ENCODE measurements at regions not wholly inside any gene's neighbourhood (a gene's known extent, or its start where the extent isn't known, plus 50 kb on each side); places are given as distances from the start of the nearest gene placed in this dataset.
"Not testable (repeated sequence)": the region's sequence is repeated elsewhere in the genome, so short reads cannot be mapped to it uniquely, and the experiment has no call there.

DNA sequence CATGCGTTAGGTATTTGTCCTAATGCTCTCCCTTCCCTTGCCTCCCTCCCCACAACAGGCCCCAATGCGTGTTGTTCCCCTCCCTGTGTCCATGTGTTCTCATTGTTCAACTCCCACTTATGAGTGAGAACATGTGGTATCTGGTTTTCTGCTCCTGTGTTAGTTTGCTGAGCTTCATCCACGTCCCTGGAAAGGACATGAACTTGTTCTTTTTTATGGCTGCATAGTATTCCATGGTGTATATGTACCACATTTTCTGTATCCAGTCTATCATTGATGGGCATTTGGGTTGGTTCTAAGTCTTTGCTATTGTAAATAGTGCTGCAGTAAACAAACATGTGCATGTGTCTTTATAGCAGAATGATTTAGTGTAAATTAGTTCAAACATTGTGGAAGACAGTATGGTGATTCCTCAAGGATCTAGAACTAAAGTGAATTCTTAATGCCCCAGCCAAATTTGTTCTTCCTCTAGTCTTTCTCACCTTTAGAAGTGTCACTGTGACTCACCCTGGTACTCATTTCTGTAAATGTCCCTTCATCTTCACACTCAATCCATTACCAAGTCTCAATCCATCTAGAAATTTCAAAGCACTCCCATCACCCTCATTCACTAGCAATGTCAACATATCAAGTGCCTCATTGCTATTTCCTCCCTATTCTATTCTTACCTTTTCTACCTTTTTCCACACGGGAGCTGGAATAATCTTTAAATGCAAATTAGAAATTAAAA is 123.9 kb downstream of the MREG start:
- not testable (repeated sequence) for FAIRE-seq

- no peak for FAIRE-seq
These were observed 124.7 kb downstream of the MREG start for GRCh38 chr2:215888680-215889079.

DNA sequence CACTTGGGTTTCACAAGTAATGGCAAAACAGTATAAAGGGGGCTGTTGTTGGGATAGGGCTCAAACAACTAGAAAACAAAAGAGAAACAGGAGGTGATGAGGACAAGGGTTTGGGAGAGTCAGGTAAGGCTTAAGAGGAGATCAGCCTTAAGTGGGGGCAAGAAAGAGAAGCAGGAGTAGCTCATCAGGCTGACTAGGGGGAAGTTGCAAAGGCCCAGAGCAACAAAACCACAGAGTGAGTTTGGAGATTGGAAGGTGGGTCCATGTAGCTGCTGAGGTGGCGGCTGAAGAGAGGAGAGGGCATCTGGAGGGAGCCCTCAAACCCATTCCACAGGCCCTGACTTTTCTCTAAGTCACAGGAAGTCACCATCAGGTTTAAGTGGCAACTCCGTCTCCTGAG is 126.0 kb downstream of the MREG start:
- FAIRE-seq = no peak

DNA sequence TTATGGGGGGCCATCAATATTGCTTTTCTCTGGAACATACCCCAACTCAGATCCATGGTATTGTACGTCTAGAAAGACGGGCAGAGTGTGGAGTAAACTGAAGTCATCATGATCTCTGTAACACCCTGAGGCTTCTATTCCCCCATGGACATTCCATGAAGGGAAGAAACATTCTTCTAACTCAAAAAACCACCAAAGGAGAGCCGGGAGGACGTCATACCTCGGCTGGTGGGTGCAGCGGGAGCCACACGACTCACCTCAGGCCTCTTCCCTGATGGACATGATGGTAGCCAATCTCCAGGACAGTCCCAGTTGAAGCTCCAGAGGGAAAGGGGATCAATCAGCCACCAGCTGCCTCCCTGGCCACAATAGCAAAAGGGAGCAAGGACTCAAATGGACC is 127.3 kb downstream of the MREG start:
- no peak for FAIRE-seq

DNA sequence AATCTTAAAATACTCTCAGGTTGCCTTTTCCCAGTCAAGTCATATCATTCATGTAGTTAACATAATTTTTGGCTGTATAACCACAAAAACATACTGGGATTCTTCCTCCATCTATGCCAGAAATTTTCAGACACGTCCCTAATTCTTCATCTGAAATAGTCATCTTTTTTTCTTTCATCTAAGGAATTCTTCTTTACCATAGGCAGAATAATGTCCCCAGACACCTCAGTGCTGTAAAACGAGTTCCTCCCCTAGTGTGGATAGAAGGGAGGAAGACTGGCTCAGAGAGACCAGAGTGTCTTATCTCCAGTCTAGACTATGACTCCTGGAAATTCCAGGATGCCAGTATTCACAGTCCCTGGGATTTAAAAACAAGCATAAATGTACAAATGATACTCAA is 127.8 kb downstream of the MREG start:
- no peak for FAIRE-seq

- no peak for FAIRE-seq
These were observed 128.8 kb downstream of the MREG start for GRCh38 chr2:215884451-215885087.

DNA sequence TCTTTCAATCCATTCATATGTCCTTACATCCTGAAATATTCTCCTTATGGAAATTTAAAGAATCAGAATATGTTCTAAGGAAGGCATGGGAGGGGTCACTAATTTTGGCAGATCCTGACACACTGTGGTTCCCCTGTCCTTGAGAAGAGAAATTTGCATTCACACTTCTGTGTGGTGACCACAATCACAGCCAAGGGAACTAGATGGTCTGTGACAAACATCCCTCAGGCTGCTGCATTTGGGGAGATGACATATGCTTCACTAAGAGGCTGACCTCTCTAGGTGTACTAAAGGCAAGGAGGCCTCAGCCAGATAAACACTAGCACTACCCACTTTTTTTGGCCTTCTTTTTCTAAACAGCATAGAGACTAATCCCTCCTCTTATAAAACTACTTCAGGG is 129.6 kb downstream of the MREG start:
- no peak for FAIRE-seq

DNA sequence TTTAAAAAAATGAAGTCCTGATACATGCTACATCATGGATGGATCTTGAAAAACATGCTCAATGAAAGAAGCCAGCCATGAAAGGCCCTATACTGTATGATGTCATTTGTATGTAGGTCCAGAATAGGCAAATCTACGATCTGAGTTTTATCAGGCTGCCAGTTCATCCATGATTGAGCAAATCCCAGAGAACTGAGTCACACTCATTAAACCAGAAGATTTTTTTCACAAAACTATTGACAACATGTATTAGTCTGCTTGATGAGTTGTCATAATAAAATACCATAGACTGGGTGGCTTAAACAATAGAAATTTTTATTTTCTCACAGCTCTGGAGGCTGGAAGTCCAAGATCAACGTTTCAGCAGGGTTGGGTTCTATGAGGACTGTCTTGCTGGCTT is 130.7 kb downstream of the MREG start:
- no peak for FAIRE-seq

- no peak for FAIRE-seq
These were observed 131.8 kb downstream of the MREG start for GRCh38 chr2:215881582-215881981.

DNA sequence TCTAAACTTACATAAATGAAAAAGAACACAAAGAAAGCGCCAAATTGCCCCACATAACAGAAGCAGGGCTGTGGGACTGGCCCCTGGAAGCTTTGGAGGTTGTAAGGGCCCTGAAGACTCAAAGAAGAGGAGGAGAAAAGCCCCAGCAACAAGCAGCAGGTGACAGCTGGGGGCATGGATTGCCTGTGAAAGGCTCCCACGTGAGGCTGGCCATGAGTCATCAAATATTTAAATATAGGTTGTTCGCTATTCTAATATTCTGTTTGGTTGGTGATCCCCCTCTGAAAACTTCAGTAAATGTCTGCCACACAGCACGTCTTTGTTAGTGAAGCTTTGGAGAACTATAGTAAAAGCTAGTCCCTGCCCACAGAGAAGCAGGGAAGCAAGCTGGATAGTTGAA is 132.4 kb downstream of the MREG start:
- no peak for FAIRE-seq

- no peak for FAIRE-seq
These were observed 133.1 kb downstream of the MREG start for GRCh38 chr2:215879977-215880940.

DNA sequence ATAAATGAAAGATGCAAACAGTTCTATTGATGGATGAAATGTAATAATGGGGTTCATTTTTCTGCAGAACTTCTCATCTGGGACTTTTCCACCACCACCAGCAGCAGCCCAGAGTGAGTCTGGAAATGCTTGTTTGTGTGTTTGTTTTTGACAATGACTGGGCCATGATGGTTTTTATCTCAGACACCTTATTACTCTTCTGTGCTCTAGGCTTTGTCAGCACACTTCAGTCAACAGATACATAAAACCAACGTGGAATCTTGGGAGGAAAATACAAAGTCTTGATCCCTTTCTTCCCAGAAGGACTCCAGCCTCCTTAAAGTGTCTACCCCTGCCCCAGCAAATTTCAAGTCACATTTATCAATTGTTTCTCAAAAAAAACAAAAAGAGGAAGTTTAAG is 134.0 kb downstream of the MREG start:
- no peak for FAIRE-seq

- FAIRE-seq = no peak
These were observed 134.8 kb downstream of the MREG start for GRCh38 chr2:215878476-215879063.

- no peak for FAIRE-seq
These were observed 136.5 kb downstream of the MREG start for GRCh38 chr2:215876937-215877238.

GRCh38 chr2:215876139-215876936 is 137.0 kb downstream of the MREG start:
- FAIRE-seq = no peak

GRCh38 chr2:215874418-215874817 is 138.9 kb downstream of the MREG start:
- FAIRE-seq = no peak

DNA sequence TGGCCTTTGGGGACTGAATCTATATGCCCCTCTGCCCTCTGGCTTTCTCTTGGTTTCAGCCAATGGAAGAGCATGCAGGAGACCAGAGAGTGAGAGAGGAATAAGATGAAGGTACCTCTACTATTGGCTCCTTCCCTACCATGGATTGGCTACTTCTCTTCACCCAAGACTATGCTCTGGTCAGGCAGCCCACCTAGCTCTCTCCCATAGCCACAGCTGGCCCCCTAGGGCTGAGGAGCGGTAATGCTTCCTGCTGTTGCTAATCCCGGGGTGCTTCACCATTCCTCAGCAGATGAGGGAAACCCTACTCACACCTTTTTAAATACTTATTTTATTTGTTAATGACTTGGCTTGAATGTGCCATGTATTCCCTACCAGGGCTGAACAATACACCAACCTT is 142.4 kb downstream of the MREG start:
- FAIRE-seq = no peak

GRCh38 chr2:215870088-215870490 is 143.3 kb downstream of the MREG start:
- no peak for FAIRE-seq

- no peak for FAIRE-seq
These were observed 144.4 kb downstream of the MREG start for GRCh38 chr2:215868846-215869543.

DNA sequence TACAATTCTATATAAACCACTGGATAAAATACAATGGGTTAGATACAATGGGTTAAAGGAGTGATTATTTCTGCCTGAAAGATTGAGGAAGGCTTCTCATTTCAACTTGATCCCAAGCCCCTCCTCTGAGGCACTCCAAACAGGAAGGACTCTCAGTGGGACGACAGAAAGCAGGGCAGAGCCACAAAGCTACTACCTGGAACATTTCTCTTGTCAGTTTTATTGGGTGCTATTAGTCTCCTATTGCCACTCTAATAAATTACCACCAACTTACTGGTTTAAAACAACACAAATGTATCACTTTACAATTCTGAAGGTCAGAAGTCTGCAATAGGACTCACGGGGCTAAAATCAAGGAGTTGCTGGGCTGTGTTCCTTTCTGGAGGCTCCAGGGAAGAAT is 146.7 kb downstream of the MREG start:
- FAIRE-seq = no peak

DNA sequence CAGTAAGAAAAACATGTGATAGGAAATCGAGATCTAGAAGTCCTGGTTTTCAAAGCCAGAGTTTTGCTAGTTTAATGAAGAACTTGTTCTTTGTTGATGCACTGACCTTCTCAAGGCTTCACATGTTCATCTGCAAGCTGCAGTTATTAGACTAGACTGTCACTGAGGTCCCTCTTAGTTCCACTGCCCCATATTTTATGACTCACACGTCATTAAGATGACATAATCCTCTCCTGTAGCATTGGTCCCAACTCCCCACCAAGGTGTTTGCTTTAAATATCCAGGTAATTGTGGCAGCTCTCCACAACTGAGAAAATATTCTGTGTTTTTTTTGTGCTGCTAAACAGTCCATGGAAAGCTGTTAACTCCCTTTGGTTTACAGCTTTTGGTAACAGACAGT is 149.7 kb downstream of the MREG start:
- no peak for FAIRE-seq

GRCh38 chr2:215862351-215862771 is 151.0 kb downstream of the MREG start:
- no peak for FAIRE-seq
